Peyer's patch (tissue), 4 donors: ENCODE measurements at regions not wholly inside any gene's neighbourhood (a gene's known extent, or its start where the extent isn't known, plus 50 kb on each side); places are given as distances from the start of the nearest gene placed in this dataset.

ENCODE experiments used
- POLR2A ChIP-seq, 2 donors: fragments of 450-650 bp; IDR thresholded peaks; one replicate each; pipeline ENCODE4 v1.5.1; 2017; ENCODE audit warnings: antibody characterized with exemption in 2 of 2, mild to moderate bottlenecking in 2 of 2, moderate library complexity in 2 of 2
- TF ChIP-seq, protein P1 (sequence below), 6 experiments: fragments of 450-650 bp in 4 of 6; fragments of 200-600 bp in 2 of 6; sonication (generic) in 1 of 6; IDR thresholded peaks; one replicate each; pipeline ENCODE4 v1.5.1; 2017 to 2019; ENCODE audit warnings: antibody characterized with exemption in 6 of 6, mild to moderate bottlenecking in 3 of 6, moderate library complexity in 1 of 6

DNA sequence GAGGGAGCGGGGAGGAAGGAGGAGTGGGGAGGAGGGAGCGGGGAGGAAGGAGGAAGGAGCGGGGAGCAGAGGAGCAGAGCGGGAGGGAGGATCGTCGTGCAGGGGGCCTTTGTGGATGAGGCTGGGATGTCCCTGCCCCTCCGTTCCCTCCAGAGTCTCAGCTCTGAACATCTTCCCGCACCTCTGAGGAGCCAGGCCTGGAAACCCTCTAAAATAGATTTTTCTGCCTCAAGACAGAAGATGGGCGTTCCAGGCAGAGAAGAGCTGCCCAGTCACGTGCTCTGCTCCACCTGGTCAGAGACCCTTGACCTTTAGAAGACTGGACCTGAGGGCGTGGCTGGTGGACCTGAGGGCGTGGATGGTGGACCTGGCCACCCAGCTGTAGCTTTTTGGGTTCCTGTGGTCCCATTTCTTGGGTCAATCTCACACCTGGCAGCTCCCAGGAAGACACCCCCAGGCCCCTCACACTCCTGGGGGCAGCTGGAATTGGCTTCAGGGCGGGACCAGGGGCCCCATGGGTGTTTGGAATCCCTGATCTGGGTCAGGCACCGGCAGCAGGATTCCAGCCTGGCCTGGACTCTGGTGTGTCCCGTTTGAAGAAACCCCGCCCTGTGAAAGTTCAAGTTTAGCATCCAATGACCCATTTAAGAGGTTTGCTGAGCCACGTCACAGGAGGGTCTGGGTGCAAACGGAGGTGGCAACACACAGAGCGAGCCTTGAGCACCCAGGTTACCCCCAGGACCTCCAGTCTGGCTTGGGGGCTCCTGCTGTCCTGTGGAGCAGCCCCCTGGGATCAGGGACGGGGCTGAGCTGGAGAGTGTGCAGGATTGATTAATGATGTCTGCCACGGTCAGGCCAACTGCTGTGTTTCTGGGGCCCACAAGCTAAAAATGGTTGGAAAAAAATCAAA is 96.9 kb upstream of the BHLHE23 start:
- TF ChIP-seq, protein P1, sequence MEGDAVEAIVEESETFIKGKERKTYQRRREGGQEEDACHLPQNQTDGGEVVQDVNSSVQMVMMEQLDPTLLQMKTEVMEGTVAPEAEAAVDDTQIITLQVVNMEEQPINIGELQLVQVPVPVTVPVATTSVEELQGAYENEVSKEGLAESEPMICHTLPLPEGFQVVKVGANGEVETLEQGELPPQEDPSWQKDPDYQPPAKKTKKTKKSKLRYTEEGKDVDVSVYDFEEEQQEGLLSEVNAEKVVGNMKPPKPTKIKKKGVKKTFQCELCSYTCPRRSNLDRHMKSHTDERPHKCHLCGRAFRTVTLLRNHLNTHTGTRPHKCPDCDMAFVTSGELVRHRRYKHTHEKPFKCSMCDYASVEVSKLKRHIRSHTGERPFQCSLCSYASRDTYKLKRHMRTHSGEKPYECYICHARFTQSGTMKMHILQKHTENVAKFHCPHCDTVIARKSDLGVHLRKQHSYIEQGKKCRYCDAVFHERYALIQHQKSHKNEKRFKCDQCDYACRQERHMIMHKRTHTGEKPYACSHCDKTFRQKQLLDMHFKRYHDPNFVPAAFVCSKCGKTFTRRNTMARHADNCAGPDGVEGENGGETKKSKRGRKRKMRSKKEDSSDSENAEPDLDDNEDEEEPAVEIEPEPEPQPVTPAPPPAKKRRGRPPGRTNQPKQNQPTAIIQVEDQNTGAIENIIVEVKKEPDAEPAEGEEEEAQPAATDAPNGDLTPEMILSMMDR (IDR thresholded peaks at IDR 0.05): no peak
- TF ChIP-seq POLR2A (IDR thresholded peaks at IDR 0.05): no peak
